Upper lobe of left lung (tissue), 6 donors: ENCODE measurements at regions not wholly inside any gene's neighbourhood (a gene's known extent, or its start where the extent isn't known, plus 50 kb on each side); places are given as distances from the start of the nearest gene placed in this dataset.
A peak's percentile ranks its signal among the peaks of the same experiment; 100 is the strongest.
"Not testable (repeated sequence)": the region's sequence is repeated elsewhere in the genome, so short reads cannot be mapped to it uniquely, and the experiment has no call there.

Experiments
- ATAC-seq, 2 donors: fragments of 200-7000 bp; cut with Tn5 transposase; one replicate each; pipeline ENCODE4 v1.9.1; 2022; ENCODE audit warnings: mild to moderate bottlenecking in 2 of 2, moderate library complexity in 2 of 2; ENCODE audit not compliant: low FRiP score in 2 of 2
- DNase-seq, 2 donors: peaks; one replicate each; pipeline ENCODE4 v3.0.0-alpha.2; 2019 to 2020
- H3K27ac ChIP-seq, 4 donors: fragments of 200-600 bp; sonication (generic); one replicate each; pipeline ENCODE4 v1.5.1; 2016 to 2019
- H3K27me3 ChIP-seq, 4 donors: fragments of 200-600 bp; sonication (generic); one replicate each; pipeline ENCODE4 v1.5.1; 2017 to 2019
- H3K36me3 ChIP-seq, 4 donors: fragments of 200-600 bp; sonication (generic); one replicate each; pipeline ENCODE4 v1.5.1; 2016 to 2019
- H3K4me1 ChIP-seq, 4 donors: fragments of 200-600 bp; sonication (generic); one replicate each; pipeline ENCODE4 v1.5.1; 2018 to 2019
- H3K4me3 ChIP-seq, 4 donors: fragments of 200-600 bp; sonication (generic); one replicate each; pipeline ENCODE4 v1.5.1; 2017 to 2019; ENCODE audit warnings: mild to moderate bottlenecking in 2 of 4, moderate library complexity in 1 of 4
- H3K9me3 ChIP-seq, 4 donors: fragments of 200-600 bp; sonication (generic); one replicate each; pipeline ENCODE4 v1.5.1; 2018 to 2019
- EP300 ChIP-seq, 4 donors: sonication (generic); formaldehyde crosslinking; IDR thresholded peaks; one replicate each; pipeline ENCODE4 v1.5.1; 2017; ENCODE audit warnings: antibody characterized with exemption in 4 of 4, control low read depth in 2 of 4
- POLR2A ChIP-seq, 4 donors: fragments of 450-650 bp; IDR thresholded peaks; one replicate each; pipeline ENCODE4 v1.5.1; 2016 to 2017; ENCODE audit warnings: antibody characterized with exemption in 4 of 4, mild to moderate bottlenecking in 2 of 4
- POLR2AphosphoS5 ChIP-seq, 2 donors: sonication (generic); formaldehyde crosslinking; IDR thresholded peaks; one replicate each; pipeline ENCODE4 v1.5.1; 2017; ENCODE audit warnings: antibody characterized with exemption in 2 of 2
- WGBS, 2 donors: methylation state at CpG; one replicate each; pipeline ENCODE4 v1.1.5; 2017 to 2018; 5-methylcytosine and 5-hydroxymethylcytosine counted together
- TF ChIP-seq, protein P1 (sequence below), 6 experiments: fragments of 450-650 bp in 4 of 6; fragments of 200-600 bp in 2 of 6; sonication (generic) in 2 of 6; IDR thresholded peaks; one replicate each; pipeline ENCODE4 v1.5.1; 2016 to 2019; ENCODE audit warnings: antibody characterized with exemption in 6 of 6
- donor health status: DM: no; HTN: no; CAD: no; lungs with moderate emphysema.
- donor health status: DM: no; HTN: yes; CAD: no; lungs with severe emphysema.

DNA sequence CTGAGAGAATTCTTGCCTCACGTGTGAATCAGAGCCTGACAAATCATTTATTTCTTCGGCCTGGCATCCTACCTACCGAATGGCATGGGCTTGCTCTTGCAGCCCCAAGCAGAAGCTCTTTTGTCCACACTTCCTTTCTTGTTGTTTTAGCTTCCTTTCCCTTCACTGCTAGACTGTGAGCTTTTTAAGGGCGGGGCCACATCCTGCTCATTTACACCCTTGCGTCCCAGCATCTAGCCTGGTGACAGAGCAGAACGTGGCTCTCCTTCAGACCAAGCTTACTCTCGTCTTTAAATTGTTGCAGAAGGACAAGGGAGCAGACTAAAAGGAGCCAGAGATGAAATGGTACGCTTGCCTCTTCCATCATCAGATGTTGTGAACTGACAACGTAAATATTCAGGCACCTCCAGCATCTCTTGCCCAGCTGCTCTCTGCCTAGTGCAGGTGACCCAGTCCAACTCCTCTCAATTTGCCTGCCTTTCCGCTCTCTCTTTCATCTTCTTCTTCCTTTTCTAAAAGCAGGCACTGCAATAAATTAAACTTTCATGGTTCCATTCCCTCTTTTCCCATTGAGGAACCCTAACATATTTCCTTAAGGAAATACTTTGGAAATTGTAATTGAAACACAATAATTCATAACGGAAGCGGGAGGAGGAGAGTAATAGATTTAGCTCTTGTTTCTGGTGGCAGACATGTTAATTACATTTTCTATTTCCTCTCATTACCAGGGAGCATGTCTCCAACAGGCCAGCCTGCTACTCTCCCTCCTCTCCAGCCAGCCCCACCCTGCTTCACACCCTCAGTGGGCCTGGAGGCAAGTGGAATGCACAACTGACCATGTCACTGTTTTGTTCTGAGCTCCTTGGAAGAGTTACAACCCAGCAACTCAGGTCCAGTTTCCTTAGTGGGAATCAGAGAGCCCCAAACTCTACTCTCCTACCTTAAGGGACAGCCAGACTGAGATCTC, 228.1 kb upstream of the TRIB2 start:
- no peaks in the 10 kb centered on the region for H3K36me3 ChIP-seq
- no peak overlapping the region for H3K4me3 ChIP-seq
- H3K27ac ChIP-seq, result no peak overlapping the region
- H3K9me3 ChIP-seq, result no peaks in the 10 kb centered on the region
- no peaks in the 10 kb centered on the region for H3K27me3 ChIP-seq
- ATAC-seq, result peak in 1 of 2 donors; percentile 34
- H3K4me1 ChIP-seq, result peaks cover 0 to 6% (median 1%) of the 10 kb centered on the region in 4 donors
- DNase-seq, result no peak
- TF ChIP-seq, protein P1, sequence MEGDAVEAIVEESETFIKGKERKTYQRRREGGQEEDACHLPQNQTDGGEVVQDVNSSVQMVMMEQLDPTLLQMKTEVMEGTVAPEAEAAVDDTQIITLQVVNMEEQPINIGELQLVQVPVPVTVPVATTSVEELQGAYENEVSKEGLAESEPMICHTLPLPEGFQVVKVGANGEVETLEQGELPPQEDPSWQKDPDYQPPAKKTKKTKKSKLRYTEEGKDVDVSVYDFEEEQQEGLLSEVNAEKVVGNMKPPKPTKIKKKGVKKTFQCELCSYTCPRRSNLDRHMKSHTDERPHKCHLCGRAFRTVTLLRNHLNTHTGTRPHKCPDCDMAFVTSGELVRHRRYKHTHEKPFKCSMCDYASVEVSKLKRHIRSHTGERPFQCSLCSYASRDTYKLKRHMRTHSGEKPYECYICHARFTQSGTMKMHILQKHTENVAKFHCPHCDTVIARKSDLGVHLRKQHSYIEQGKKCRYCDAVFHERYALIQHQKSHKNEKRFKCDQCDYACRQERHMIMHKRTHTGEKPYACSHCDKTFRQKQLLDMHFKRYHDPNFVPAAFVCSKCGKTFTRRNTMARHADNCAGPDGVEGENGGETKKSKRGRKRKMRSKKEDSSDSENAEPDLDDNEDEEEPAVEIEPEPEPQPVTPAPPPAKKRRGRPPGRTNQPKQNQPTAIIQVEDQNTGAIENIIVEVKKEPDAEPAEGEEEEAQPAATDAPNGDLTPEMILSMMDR (IDR thresholded peaks at IDR 0.05), result no peak
- TF ChIP-seq POLR2AphosphoS5 (IDR thresholded peaks at IDR 0.05) (no peak), POLR2A (IDR thresholded peaks at IDR 0.05) (no peak), EP300 (IDR thresholded peaks at IDR 0.05) (no peak)
- 45 to 53% methylated on average over 12 of the region's 12 CpGs for WGBS, 2 donors

- no peaks in the 10 kb centered on the region for H3K27me3 ChIP-seq
- H3K27ac ChIP-seq, result no peak overlapping the region
- no peak for ATAC-seq
- no peaks in the 10 kb centered on the region for H3K36me3 ChIP-seq
- H3K9me3 ChIP-seq, result no peaks in the 10 kb centered on the region
- no peak for TF ChIP-seq POLR2AphosphoS5 (IDR thresholded peaks at IDR 0.05)
- no peak for TF ChIP-seq POLR2A (IDR thresholded peaks at IDR 0.05)
- TF ChIP-seq EP300 (IDR thresholded peaks at IDR 0.05), result no peak
- TF ChIP-seq, protein P1 (IDR thresholded peaks at IDR 0.05), result no peak
- no peak for DNase-seq
- no peak overlapping the region for H3K4me3 ChIP-seq
- 84% methylated on average over 4 of the region's 4 CpGs for WGBS, 2 donors
- peaks cover 0 to 6% (median 1%) of the 10 kb centered on the region in 4 donors for H3K4me1 ChIP-seq
Measured at GRCh38 chr2:12490641-12491040, 226.1 kb upstream of the TRIB2 start.

DNA sequence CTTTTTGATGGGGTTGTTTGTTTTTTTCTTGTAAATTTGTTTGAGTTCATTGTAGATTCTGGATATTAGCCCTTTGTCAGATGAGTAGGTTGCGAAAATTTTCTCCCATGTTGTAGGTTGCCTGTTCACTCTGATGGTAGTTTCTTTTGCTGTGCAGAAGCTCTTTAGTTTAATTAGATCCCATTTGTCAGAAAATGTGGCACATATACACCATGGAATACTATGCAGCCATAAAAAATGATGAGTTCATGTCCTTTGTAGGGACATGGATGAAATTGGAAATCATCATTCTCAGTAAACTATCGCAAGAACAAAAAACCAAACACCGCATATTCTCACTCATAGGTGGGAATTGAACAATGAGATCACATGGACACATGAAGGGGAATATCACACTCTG, 224.4 kb upstream of the TRIB2 start:
- H3K27ac ChIP-seq, DNase-seq, H3K4me3 ChIP-seq, ATAC-seq, H3K36me3 ChIP-seq, H3K4me1 ChIP-seq, H3K27me3 ChIP-seq, H3K9me3 ChIP-seq: not testable (repeated sequence)
- WGBS, 2 donors, result 100% methylated on average over 2 of the region's 3 CpGs; no CpG with 5 or more reads in 1 of the 2 donors

DNA sequence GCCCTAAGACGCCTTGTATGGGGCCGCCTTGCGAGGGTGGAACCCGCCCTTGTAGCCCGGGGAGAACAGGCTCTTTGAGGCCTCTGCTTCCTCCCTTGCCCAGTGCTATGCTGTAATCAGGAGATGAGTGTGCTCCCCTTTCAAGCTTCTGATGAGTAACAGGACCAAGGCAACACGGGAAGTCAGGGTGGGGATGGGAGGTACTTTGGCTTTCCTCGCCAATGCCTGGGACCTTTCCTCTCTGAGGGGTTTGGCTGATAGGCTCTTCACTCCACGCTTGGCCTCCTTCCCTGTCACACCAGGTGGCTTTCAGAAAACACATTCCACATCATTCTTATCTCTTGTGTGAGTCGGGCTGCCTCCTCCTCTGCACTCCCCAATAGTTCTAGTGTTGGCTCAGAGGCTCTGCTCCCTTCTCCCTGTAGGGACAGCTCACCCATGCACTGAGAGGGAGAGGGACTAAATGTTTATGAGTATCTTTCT, 223.7 kb upstream of the TRIB2 start:
- no peaks in the 10 kb centered on the region for H3K9me3 ChIP-seq
- no peaks in the 10 kb centered on the region for H3K27me3 ChIP-seq
- peak; percentile 57 to 85 for ATAC-seq
- no peak overlapping the region for H3K4me3 ChIP-seq
- peak in 1 of 2 donors; percentile 29 for DNase-seq
- peaks cover 0 to 6% (median 1%) of the 10 kb centered on the region in 4 donors for H3K4me1 ChIP-seq
- no peak overlapping the region for H3K27ac ChIP-seq
- H3K36me3 ChIP-seq, result no peaks in the 10 kb centered on the region
- 66 to 69% methylated on average over 9 of the region's 9 CpGs for WGBS, 2 donors
- no peak for TF ChIP-seq POLR2A (IDR thresholded peaks at IDR 0.05)
- TF ChIP-seq POLR2AphosphoS5 (IDR thresholded peaks at IDR 0.05), result no peak
- TF ChIP-seq, protein P1 (IDR thresholded peaks at IDR 0.05), result no peak
- TF ChIP-seq EP300 (IDR thresholded peaks at IDR 0.05), result no peak

DNA sequence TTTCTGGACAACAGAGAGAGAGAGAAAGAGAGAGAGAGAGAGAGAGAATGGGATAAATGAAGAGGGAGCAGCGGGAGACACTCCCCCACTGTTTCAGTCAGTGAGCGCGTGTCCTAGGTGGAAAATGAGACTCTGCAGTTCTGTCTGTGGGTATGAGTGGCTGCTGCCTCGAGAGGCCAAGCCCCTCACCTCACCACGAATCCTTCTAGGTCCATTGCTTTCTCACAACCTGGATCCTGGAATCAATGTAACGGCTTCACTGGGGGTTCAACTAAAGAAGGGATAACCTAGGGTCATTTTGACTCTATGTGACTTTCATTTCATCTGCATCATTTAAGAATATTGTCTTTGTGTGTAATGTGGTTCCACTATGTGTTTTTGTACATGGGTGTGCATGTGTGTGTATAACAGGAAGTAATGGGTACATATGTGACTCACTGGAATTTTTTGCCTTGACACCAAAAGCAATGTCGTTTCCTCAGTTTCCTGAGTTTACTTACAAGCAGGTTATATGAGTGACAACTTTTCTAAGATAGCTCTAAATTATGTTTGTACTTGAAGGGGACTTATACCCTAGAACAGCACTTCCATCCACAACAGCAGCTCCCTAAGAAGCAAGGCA, 221.4 kb upstream of the TRIB2 start:
- Histone ChIP-seq H3K27me3 (no peaks in the 10 kb centered on the region), H3K27ac (no peak overlapping the region), H3K36me3 (no peaks in the 10 kb centered on the region), H3K9me3 (no peaks in the 10 kb centered on the region), H3K4me1 (no peaks in the 10 kb centered on the region), H3K4me3 (no peak overlapping the region)
- 81 to 88% methylated on average over 7 of the region's 7 CpGs for WGBS, 2 donors
- TF ChIP-seq EP300 (IDR thresholded peaks at IDR 0.05) (no peak), POLR2A (IDR thresholded peaks at IDR 0.05) (no peak), POLR2AphosphoS5 (IDR thresholded peaks at IDR 0.05) (no peak)
- TF ChIP-seq, protein P1 (IDR thresholded peaks at IDR 0.05), result no peak
- ATAC-seq (no peak), DNase-seq (no peak)
